PC-9 (cell line): ENCODE measurements at regions not wholly inside any gene's neighbourhood (a gene's known extent, or its start where the extent isn't known, plus 50 kb on each side); places are given as distances from the start of the nearest gene placed in this dataset.

Experiments used
- BruUV-seq: library from RNA; stranded (reverse); fragments of 400-500 nt; replicated peaks from 2 replicates; lab custom pipeline; 2021; lab: Mats Ljungman, UMichigan
- CTCF ChIA-PET: fragments of 300-600 bp; sonication (Branson Sonifier 250); formaldehyde crosslinking; loops from one replicate; lab custom pipeline; 2022; ENCODE audit warnings: antibody characterized with exemption; lab: Charles Lee
- POLR2A ChIA-PET: fragments of 300-600 bp; sonication (Branson Sonifier 250); formaldehyde crosslinking; loops from one replicate; lab custom pipeline; 2022; ENCODE audit warnings: antibody characterized with exemption; ENCODE audit not compliant: unreplicated experiment; lab: Charles Lee
- DNase-seq, 2 experiments: peaks; one replicate each; pipeline versions ENCODE4 v3.0.0 to v3.0.0-alpha.2; 2015 to 2022; ENCODE audit warnings: mixed read lengths in 1 of 2
- H2AFZ ChIP-seq: fragments of 200-600 bp; sonication (generic); 2 replicates; pipeline ENCODE4 v1.8.1; 2017; ENCODE audit warnings: antibody characterized with exemption
- H3F3A ChIP-seq: fragments of 200-600 bp; sonication (generic); 2 replicates; pipeline ENCODE4 v1.8.1; 2017; ENCODE audit warnings: antibody characterized with exemption, mild to moderate bottlenecking, low read depth; ENCODE audit not compliant: insufficient read depth
- H3K27ac ChIP-seq: fragments of 200-600 bp; sonication (generic); 2 replicates; pipeline ENCODE4 v1.6.1; 2016; ENCODE audit warnings: mixed run types
- H3K27me3 ChIP-seq: fragments of 200-600 bp; sonication (generic); 2 replicates; pipeline ENCODE4 v1.6.1; 2016; ENCODE audit warnings: low read depth, mixed run types; ENCODE audit not compliant: insufficient read depth
- H3K36me3 ChIP-seq: fragments of 200-600 bp; sonication (generic); 2 replicates; pipeline ENCODE4 v1.6.1; 2016; ENCODE audit warnings: low read depth, mixed run types
- H3K4me1 ChIP-seq: fragments of 200-600 bp; sonication (generic); replicated peaks from 2 replicates; pipeline ENCODE4 v1.6.1; 2016; ENCODE audit warnings: mixed run types; ENCODE audit not compliant: insufficient read depth
- H3K4me2 ChIP-seq: fragments of 200-600 bp; sonication (generic); 2 replicates; pipeline ENCODE4 v1.6.1; 2017; ENCODE audit warnings: mixed run types
- H3K4me3 ChIP-seq: fragments of 200-600 bp; sonication (generic); 2 replicates; pipeline ENCODE4 v1.6.1; 2016; ENCODE audit warnings: mixed run types
- H3K79me2 ChIP-seq: fragments of 200-600 bp; sonication (generic); 2 replicates; pipeline ENCODE4 v1.6.1; 2017; ENCODE audit warnings: low read depth, mixed run types
- H3K9me2 ChIP-seq: fragments of 200-600 bp; sonication (generic); 2 replicates; pipeline ENCODE4 v1.8.1; 2017; ENCODE audit warnings: mild to moderate bottlenecking; ENCODE audit not compliant: insufficient read depth
- H3K9me3 ChIP-seq: fragments of 200-600 bp; sonication (generic); 2 replicates; pipeline ENCODE4 v1.8.1; 2016; ENCODE audit warnings: low read depth; ENCODE audit not compliant: insufficient read depth
- H4K20me1 ChIP-seq: fragments of 200-600 bp; sonication (generic); 2 replicates; pipeline ENCODE4 v1.8.1; 2017; ENCODE audit not compliant: insufficient read depth
- CTCF ChIP-seq: fragments of 200-600 bp; sonication (generic); conservative IDR thresholded peaks from 2 replicates; pipeline ENCODE4 v1.6.1; 2017; ENCODE audit warnings: mixed run types, antibody characterized with exemption, mild to moderate bottlenecking, moderate library complexity
- EZH2 ChIP-seq: fragments of 200-600 bp; sonication (generic); IDR thresholded peaks from 2 replicates; pipeline ENCODE4 v1.8.0; 2017; ENCODE audit warnings: antibody characterized with exemption, low read depth
- intact Hi-C: fragments of 100-400 bp; cut with micrococcal nuclease; formaldehyde crosslinking; loops from one replicate; pipeline ENCODE4 v1.10.0; 2022; ENCODE audit not compliant: unreplicated experiment

- Histone ChIP-seq H3K27me3 (no peaks in the 10 kb centered on the region), H3K9me3 (no peaks in the 10 kb centered on the region), H3F3A (no peaks in the 10 kb centered on the region), H4K20me1 (no peaks in the 10 kb centered on the region), H3K4me3 (no peak overlapping the region), H3K9me2 (no peaks in the 10 kb centered on the region), H2AFZ (no peak overlapping the region), H3K79me2 (no peaks in the 10 kb centered on the region), H3K36me3 (no peaks in the 10 kb centered on the region), H3K27ac (no peak overlapping the region), H3K4me2 (no peak overlapping the region), H3K4me1 (no peaks in the 10 kb centered on the region)
- CTCF ChIA-PET = no interaction called here
- no TSS peak for BruUV-seq
- POLR2A ChIA-PET = no interaction called here
- DNase-seq = no peak
- TF ChIP-seq CTCF (no peak), EZH2 (no peak)
- intact Hi-C loops = no loop called here
Measured at GRCh38 chr3:82143661-82144412, 382.4 kb upstream of the GBE1 start.

DNA sequence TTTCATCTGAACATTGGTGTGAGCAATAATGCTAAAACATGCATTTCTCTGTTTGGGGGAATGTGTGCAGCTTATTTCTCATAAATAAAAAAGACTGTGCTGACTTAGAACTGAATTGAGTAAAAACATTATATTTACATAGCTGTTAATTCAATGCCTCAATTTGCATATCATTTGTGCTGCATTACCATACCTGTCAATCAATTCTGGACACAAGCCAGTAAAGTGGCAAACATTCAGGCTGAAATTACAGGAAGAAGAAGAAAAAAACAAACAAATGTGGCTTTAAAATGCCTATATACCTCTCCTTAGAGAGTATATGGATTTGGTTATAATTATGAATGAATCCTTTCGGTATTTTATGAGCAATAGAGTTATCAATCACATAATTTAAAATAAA lies 380.1 kb upstream of the GBE1 start:
- Histone ChIP-seq H2AFZ (no peak overlapping the region), H3K27me3 (no peaks in the 10 kb centered on the region), H3F3A (no peaks in the 10 kb centered on the region), H3K4me2 (no peak overlapping the region), H3K9me3 (no peaks in the 10 kb centered on the region), H3K79me2 (no peaks in the 10 kb centered on the region), H3K27ac (no peak overlapping the region), H3K36me3 (no peaks in the 10 kb centered on the region), H3K4me3 (no peak overlapping the region), H3K9me2 (no peaks in the 10 kb centered on the region), H4K20me1 (no peaks in the 10 kb centered on the region), H3K4me1 (no peaks in the 10 kb centered on the region)
- ChIA-PET POLR2A (no interaction called here), CTCF (no interaction called here)
- BruUV-seq = no TSS peak
- intact Hi-C loops = no loop called here
- TF ChIP-seq EZH2 = no peak
- no peak for TF ChIP-seq CTCF
- DNase-seq = no peak

- intact Hi-C loops = no loop called here
- Histone ChIP-seq H3F3A (no peaks in the 10 kb centered on the region), H2AFZ (no peak overlapping the region), H3K79me2 (no peaks in the 10 kb centered on the region), H3K4me3 (no peak overlapping the region), H3K36me3 (no peaks in the 10 kb centered on the region), H3K27ac (no peak overlapping the region), H4K20me1 (no peaks in the 10 kb centered on the region), H3K9me2 (no peaks in the 10 kb centered on the region), H3K27me3 (no peaks in the 10 kb centered on the region), H3K4me2 (no peak overlapping the region), H3K4me1 (no peaks in the 10 kb centered on the region), H3K9me3 (no peaks in the 10 kb centered on the region)
- no TSS peak for BruUV-seq
- POLR2A ChIA-PET = no interaction called here
- no peak for DNase-seq
- CTCF ChIA-PET = no interaction called here
- TF ChIP-seq EZH2 (no peak), CTCF (no peak)
Measured at GRCh38 chr3:82137861-82138260, 376.4 kb upstream of the GBE1 start.
